Right lobe of liver (tissue), 6 donors: ENCODE measurements at regions not wholly inside any gene's neighbourhood (a gene's known extent, or its start where the extent isn't known, plus 50 kb on each side); places are given as distances from the start of the nearest gene placed in this dataset.

ENCODE experiments used
- ATAC-seq, 4 donors: fragments of 200-7000 bp; cut with Tn5 transposase; one replicate each; pipeline ENCODE4 v1.9.1; 2020; ENCODE audit warnings: mild to moderate bottlenecking in 4 of 4, moderate library complexity in 4 of 4
- DNase-seq, 3 donors: peaks; one replicate each; pipeline ENCODE4 v3.0.0-alpha.2; 2020
- H3K27ac ChIP-seq, 3 donors: fragments of 200-600 bp; one replicate each; pipeline ENCODE4 v1.8.0; 2022
- H3K27me3 ChIP-seq, 2 donors: fragments of 200-600 bp; one replicate each; pipeline ENCODE4 v1.8.0; 2022
- H3K36me3 ChIP-seq, 4 donors: fragments of 200-600 bp; sonication (generic) in 1 of 4; one replicate each; pipeline versions ENCODE4 v1.5.1 to v1.8.0; 2017 to 2022; ENCODE audit warnings: control low read depth in 1 of 4
- H3K4me1 ChIP-seq, 4 donors: fragments of 200-600 bp; sonication (generic) in 1 of 4; one replicate each; pipeline versions ENCODE4 v1.5.1 to v1.8.0; 2017 to 2022; ENCODE audit warnings: control low read depth in 1 of 4
- H3K4me3 ChIP-seq, 3 donors: fragments of 200-600 bp; one replicate each; pipeline ENCODE4 v1.8.0; 2022
- H3K9me3 ChIP-seq, 4 donors: fragments of 200-600 bp; sonication (generic) in 1 of 4; one replicate each; pipeline versions ENCODE4 v1.5.1 to v1.8.0; 2017 to 2022; ENCODE audit warnings: control low read depth in 1 of 4
- POLR2A ChIP-seq: fragments of 450-650 bp; IDR thresholded peaks from one replicate; pipeline ENCODE4 v1.6.1; 2017; ENCODE audit warnings: antibody characterized with exemption, mild to moderate bottlenecking
- WGBS: methylation state at CpG from one replicate; pipeline ENCODE4 v1.1.6; 2018; ENCODE audit warnings: low coverage, low lambda C conversion rate; ENCODE audit not compliant: insufficient coverage; ENCODE audit errors: missing lambda C conversion rate; 5-methylcytosine and 5-hydroxymethylcytosine counted together
- intact Hi-C, 2 donors: fragments of 100-400 bp; cut with DNase I; formaldehyde crosslinking; loops; one replicate each; pipeline versions ENCODE4 v1.11.2 to v1.14.1; 2022
- TF ChIP-seq, protein P1 (sequence below), 4 donors: fragments of 200-600 bp in 3 of 4; fragments of 450-650 bp in 1 of 4; IDR thresholded peaks; one replicate each; pipeline versions ENCODE4 v1.5.1 to v1.8.0; 2016 to 2022; ENCODE audit warnings: antibody characterized with exemption in 4 of 4, mild to moderate bottlenecking in 2 of 4
- donor health status: DM: no; HTN: yes; CAD: no.
- donor health status: DM: no; HTN: no; CAD: no.
- donor health status: DM: no; HTN: no; CAD: no.
- donor health status: DM: no; HTN: yes; CAD: no.
- donor health status: DM: no; HTN: yes; CAD: no.

- Histone ChIP-seq H3K27ac (no peak overlapping the region), H3K27me3 (no peaks in the 10 kb centered on the region), H3K36me3 (peaks cover 0 to 6% (median 1%) of the 10 kb centered on the region in 4 donors), H3K4me1 (peaks cover 0 to 20% (median 4%) of the 10 kb centered on the region in 4 donors), H3K9me3 (no peaks in the 10 kb centered on the region), H3K4me3 (no peak overlapping the region)
- DNase-seq (no peak), ATAC-seq (no peak)
- intact Hi-C loops = no loop called here
- 87% methylated on average over 14 of the region's 18 CpGs for WGBS
- no peak for TF ChIP-seq POLR2A
- TF ChIP-seq, protein P1, sequence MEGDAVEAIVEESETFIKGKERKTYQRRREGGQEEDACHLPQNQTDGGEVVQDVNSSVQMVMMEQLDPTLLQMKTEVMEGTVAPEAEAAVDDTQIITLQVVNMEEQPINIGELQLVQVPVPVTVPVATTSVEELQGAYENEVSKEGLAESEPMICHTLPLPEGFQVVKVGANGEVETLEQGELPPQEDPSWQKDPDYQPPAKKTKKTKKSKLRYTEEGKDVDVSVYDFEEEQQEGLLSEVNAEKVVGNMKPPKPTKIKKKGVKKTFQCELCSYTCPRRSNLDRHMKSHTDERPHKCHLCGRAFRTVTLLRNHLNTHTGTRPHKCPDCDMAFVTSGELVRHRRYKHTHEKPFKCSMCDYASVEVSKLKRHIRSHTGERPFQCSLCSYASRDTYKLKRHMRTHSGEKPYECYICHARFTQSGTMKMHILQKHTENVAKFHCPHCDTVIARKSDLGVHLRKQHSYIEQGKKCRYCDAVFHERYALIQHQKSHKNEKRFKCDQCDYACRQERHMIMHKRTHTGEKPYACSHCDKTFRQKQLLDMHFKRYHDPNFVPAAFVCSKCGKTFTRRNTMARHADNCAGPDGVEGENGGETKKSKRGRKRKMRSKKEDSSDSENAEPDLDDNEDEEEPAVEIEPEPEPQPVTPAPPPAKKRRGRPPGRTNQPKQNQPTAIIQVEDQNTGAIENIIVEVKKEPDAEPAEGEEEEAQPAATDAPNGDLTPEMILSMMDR (IDR thresholded peaks at IDR 0.05) = no peak
Measured at GRCh38 chr17:77291591-77292386, 151.0 kb downstream of the SEC14L1 start.

GRCh38 chr17:77294761-77295160 is 154.0 kb downstream of the SEC14L1 start:
- Histone ChIP-seq H3K27me3 (no peaks in the 10 kb centered on the region), H3K4me1 (peaks cover 0 to 13% (median 0%) of the 10 kb centered on the region in 4 donors), H3K9me3 (no peaks in the 10 kb centered on the region), H3K27ac (no peak overlapping the region), H3K4me3 (no peak overlapping the region), H3K36me3 (peaks cover 0 to 6% (median 1%) of the 10 kb centered on the region in 4 donors)
- no peak for TF ChIP-seq POLR2A
- TF ChIP-seq, protein P1 (IDR thresholded peaks at IDR 0.05) = no peak
- no peak for ATAC-seq
- intact Hi-C loops = no loop called here
- no peak for DNase-seq
- 87% methylated on average over 17 of the region's 20 CpGs for WGBS

DNA sequence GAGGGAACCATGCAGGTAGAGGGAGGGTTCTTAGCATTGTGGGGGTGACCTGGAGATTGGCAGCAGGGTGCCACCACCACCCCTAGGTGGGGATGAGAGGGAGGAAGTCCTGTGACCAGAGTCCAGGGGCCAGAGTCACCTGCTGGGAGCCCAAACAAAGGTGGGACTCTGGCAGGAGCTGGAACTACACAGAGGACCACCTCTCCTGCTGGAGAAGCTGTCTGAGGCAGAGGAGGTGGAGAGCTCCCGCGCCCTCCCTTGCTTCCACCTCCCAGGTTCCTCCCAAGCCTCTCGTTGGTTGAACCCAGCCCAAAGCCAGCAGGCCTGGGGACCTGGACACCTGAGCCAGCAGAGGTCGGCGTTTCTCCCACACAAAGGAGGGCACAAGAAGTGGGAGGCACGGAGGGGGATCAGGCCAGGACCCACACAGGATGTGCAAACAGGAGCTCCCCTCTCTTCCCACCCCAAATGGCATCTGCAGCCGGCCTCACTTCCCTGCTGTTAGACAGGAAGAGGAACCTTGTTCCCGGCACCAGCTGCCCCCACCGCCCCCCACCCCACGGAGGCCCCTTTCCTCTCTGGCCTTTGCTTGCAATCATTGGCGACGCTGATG is 154.6 kb downstream of the SEC14L1 start:
- H3K36me3 ChIP-seq = peaks cover 0 to 6% (median 1%) of the 10 kb centered on the region in 4 donors
- no peak overlapping the region for H3K4me3 ChIP-seq
- H3K27ac ChIP-seq = no peak overlapping the region
- no peaks in the 10 kb centered on the region for H3K9me3 ChIP-seq
- no peak for ATAC-seq
- no peaks in the 10 kb centered on the region for H3K27me3 ChIP-seq
- 61% methylated on average over 4 of the region's 12 CpGs for WGBS
- DNase-seq = no peak
- TF ChIP-seq, protein P1 (IDR thresholded peaks at IDR 0.05) = no peak
- TF ChIP-seq POLR2A = no peak
- intact Hi-C loops = no loop called here
- H3K4me1 ChIP-seq = peaks cover 0 to 19% (median 0%) of the 10 kb centered on the region in 4 donors

DNA sequence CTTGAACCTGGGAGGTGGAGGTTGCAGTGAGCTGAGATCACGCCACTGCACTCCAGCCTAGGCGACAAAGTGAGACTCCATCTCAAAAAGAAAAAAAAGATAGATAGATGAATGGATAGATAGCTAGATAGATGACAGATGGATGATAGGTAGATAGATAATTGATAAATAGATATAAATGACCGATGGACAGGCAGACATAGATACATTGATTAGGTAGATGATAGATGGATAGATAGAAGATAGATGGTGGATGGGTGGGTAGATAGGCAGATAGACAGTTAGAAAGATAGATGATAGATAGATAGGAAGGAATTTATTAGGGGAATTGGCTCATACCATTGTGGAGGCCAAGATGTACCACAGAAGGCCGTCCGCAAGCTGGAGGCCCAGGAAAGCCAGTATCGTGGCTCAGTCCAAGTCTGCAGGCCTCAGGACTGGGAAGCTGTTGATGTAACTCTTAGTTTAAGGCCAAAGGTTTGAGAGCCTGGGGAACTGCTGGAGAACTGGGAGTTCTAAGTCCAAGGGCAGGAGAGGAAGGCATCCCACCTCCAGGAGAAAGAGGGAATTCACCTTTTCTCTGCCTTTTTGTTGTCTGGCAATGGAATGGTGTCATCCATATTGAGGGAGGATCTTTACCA is 156.1 kb downstream of the SEC14L1 start:
- peak in 1 of 4 donors; percentile 64 for ATAC-seq
- 84% methylated on average over 6 of the region's 6 CpGs for WGBS

More for the DNA sequence above, 156.1 kb downstream of the SEC14L1 start:
- TF ChIP-seq, protein P1 (IDR thresholded peaks at IDR 0.05) = no peak
- no peak for TF ChIP-seq POLR2A
- peaks cover 0 to 20% (median 0%) of the 10 kb centered on the region in 4 donors for H3K4me1 ChIP-seq
- H3K4me3 ChIP-seq = no peak overlapping the region
- H3K27ac ChIP-seq = no peak overlapping the region
- H3K9me3 ChIP-seq = no peaks in the 10 kb centered on the region
- H3K27me3 ChIP-seq = no peaks in the 10 kb centered on the region
- intact Hi-C loops = no loop called here
- H3K36me3 ChIP-seq = peaks cover 0 to 6% (median 1%) of the 10 kb centered on the region in 4 donors
- DNase-seq = no peak
